ENCODE measurements at regions not wholly inside any gene's neighbourhood (a gene's known extent, or its start where the extent isn't known, plus 50 kb on each side); places are given as distances from the start of the nearest gene placed in this dataset.

GRCh38 chr5:3198074-3198449 lies 397.6 kb upstream of the IRX1 start:
- TF ChIP-seq POLR2A (IDR thresholded peaks at IDR 0.05) (no peak), CTCF (IDR thresholded peaks at IDR 0.05) (no peak)

Measured in thyroid gland (tissue), 4 donors.